DMS114 treated with DMSO at 0.1 percent for 48 hours (cell line): ENCODE measurements at regions not wholly inside any gene's neighbourhood (a gene's known extent, or its start where the extent isn't known, plus 50 kb on each side); places are given as distances from the start of the nearest gene placed in this dataset.
"Not testable (repeated sequence)": the region's sequence is repeated elsewhere in the genome, so short reads cannot be mapped to it uniquely, and the experiment has no call there.

ENCODE experiments used
- DNase-seq: peaks from one replicate; lab custom pipeline; 2025; ENCODE audit not compliant: unreplicated experiment; lab: John Stamatoyannopoulos, UW

DNA sequence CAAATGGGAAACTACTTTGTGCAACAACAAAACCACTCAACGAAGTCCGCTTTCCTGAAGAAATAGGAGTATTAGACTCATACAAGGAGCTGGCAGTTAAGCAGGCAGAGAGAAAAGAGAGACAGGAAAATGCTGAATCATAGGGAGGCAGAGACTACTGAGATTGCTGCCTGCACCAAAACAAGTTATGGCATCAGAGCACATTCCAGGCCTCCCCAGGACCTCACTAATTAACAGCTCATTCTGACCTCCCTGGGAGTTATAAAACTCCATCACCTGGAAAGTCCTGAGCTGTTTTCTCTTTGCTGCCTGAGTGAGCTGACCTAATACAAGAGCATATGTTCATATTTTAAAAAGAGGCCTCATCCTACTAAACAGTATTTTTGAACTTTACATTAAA is 741.0 kb downstream of the MCTP2 start:
- DNase-seq = no peak

DNA sequence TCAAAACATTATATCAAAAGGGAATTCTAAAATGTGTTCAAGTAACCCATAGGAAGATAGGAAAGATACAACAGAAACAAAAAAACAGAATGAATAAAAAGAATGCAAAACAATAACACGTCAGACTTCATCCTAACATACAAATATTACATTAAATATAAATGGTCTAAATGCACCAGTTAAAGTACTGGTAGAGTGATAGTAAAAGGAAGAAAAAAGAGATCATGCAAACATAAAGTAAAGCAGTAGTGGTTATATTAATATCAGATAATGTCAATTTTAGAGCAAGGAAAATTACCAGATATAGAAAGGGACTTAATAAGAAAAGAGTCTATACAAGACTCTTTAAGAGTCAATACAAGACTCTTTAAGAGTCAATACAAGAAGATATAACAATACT is 755.7 kb downstream of the MCTP2 start:
- DNase-seq = no peak

DNA sequence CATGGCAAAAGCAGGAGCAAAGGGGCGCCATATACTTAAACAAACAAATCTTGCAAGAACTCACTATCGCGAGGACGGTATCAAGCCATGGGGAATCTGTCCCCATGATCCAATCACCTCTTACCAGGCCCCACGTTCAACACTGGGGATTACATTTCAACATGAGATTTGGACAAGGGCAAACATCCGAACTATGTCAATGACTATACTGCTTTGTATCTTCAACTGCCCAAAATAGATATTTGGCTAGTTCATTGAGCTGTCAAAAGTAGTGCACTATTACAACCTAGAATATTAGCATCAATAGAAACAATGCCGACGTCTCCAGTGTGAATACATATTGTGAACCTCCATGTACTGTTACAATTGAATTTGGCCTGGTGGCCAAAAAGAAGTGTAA is 760.4 kb downstream of the MCTP2 start:
- no peak for DNase-seq

DNA sequence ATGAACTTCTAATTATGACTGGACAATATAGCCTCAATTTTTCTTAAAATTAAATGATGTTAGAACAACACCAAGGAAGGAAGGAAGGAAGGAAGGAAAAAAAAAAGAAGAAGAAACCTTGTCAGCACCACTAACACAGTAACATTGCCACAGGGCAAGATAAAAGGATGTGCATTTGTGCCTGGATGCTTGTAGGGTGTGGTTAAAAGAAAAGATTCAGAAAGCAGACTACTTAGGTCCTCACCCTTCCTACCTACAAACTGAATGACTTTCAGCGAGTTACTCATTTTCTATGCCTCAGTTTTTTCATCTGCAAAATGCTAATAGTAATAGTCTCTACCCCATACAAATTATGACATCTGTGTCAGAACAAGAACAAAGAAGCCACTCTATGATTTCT is 778.3 kb downstream of the MCTP2 start:
- no peak for DNase-seq

DNA sequence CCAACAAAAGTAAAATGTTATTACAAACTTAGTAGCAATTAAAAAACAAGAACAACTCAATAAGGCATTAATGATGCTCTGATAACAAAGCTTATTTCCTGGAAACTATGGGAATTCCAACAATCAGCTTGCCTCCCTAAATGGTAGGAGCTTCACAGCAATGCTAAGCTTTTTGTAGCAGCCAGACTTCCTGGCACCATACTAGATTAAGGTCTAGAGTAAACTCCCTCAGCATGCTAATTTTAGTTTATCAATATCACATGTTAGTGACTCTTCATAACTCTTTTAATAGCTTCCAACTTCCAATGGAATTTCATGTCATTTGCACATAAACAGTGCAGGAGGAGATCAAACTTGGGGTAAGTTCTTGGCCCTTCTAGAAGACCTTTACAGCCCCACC is 782.0 kb downstream of the MCTP2 start:
- no peak for DNase-seq

DNA sequence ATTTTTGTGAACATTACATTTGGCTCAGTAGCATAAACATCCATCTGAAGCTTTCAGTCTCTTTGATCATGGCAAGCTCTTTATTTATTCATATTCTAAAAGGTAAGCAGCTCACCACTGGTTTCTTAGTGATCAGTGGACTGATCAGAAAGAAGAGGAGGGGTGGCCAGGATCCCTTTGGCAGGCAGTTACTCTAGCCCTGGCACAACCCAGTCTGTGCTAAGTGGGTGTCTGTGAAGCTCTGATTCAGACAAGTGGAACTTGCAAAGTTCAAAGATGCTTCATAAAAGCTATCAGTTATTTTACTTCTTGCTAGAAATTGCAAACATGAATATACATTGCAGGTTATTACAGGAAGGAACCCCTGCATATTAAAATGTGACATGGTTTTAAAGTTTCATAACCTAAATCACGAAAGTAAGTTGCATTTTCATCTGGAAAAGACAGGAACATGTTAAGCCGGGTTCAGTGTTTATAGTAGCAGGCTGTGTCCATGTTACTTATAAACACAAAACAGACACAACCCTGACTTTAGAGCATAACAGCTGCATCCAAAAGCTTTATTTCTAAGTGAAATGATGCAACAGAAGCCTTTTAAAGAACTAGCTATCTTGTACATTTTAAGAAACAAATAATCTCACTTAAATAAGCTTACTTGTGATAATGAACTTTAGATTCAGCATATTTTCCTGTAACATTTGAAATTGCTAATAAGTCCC is 785.3 kb downstream of the MCTP2 start:
- no peak for DNase-seq

DNA sequence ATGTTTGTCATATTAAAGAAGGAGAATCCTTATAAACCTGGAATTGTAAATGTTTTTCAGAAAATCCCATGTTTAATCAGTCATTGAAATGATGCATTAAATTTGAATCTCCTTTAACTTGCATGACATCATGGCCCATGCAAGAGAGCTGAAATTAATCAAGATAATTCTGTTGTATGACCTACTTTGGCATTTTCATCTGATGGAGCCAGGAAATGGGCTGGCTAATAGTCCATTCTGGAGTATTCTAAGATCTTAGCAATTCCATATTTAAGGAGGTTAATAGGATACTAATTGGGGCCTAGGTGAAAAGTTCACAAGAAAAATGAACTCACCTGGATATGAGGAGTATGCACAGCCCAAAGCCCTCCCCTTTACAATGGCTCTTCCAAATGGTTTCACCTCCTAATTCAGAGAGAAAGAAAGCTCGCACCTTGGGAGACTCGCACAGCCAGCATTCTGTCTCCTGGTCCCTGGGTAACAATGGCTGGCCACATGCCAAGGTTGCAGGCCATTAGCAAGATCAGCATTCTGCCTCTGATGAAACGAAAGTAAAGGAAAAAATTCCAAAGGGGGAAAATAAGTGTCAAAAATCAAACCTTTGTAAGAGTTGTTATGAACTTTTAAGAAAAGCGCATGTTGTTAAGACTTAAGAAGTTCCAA is 786.4 kb downstream of the MCTP2 start:
- DNase-seq = no peak

DNA sequence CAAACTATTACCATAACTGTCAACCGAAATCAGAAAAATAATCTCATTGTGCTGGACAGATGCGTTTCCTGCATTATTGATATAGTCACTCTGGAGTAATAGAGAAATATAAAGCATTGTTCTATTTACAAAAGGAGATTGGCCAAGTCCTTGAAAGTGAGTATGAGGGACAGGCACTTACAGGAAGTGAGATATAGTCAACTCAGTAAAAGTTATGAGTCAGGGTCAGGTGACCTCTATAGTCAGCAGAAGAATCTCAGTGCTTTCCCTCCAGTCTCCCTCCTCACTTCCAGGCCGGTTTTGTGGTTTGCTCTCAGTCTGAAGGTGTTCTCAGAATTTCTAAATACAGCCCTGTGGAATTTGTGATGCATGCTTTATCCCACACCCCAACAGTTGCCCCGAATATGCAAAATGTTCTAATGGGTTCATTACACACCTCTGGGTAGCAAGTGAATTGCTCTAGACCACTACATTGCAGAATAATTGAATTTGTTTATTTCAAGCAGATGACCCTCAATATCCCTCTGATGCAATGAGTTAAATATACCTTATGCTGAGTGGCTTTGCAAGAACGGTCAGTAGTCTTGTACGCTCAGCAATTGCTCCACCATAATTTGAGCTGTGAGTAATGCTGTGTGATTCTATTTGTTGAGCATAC is 787.7 kb downstream of the MCTP2 start:
- no peak for DNase-seq

DNA sequence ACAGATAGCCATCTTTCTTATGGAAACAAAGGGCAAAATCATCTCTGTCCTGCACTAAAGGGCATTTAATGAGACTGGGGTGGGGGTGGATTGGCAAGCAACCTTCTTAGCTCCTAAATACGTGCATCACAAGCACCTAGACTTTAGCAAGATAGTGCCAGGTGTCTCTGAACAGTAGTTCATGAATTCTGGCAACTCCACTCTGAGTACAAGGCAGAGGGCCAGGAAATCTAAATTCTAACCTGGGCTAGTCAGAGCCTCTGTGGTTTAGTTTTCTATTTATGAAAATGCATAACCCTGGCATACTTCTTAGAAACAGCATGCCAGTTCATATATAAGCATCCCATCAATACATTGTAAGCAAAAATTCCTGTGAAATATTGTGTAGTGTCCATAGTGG is 788.5 kb downstream of the MCTP2 start:
- no peak for DNase-seq

DNA sequence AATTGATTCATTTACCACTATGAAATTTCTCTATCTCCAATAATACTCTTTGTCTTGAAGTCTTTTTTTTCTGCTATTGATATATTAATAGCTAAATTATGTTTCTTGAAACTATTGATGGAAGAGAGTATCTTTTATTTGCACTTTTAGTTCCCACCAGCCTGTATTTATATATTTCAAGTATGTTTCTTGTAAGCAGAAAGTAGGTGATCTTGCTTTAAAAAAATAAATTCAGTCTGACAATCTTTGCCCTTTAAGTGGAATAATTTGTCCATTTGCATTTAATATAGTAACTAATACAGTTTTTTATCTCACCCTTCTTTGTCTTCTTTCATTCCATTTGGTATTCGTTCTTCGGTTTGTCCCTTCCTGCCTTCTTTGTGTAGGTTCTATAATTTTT is 790.5 kb downstream of the MCTP2 start:
- no peak for DNase-seq

DNA sequence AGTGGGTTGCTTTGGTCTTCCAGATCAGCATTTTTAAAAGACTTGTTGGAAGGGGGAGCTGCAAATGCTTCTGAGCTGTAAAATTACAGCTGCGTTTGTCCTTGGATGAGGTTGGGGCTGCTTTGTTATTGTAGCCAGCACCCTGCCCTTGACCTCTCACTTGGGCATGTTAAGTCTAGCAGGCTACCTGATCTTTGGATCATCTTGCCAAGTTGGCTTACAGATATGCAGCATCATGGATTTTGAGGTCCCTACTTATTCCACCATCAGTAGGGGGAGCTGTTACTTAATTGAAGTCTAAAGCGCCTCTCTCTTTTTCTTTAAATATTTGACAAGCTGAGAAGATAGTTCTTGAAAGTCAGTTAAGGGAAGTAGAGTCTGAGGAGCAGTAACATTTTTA is 793.0 kb downstream of the MCTP2 start:
- DNase-seq = peak; percentile 25

DNA sequence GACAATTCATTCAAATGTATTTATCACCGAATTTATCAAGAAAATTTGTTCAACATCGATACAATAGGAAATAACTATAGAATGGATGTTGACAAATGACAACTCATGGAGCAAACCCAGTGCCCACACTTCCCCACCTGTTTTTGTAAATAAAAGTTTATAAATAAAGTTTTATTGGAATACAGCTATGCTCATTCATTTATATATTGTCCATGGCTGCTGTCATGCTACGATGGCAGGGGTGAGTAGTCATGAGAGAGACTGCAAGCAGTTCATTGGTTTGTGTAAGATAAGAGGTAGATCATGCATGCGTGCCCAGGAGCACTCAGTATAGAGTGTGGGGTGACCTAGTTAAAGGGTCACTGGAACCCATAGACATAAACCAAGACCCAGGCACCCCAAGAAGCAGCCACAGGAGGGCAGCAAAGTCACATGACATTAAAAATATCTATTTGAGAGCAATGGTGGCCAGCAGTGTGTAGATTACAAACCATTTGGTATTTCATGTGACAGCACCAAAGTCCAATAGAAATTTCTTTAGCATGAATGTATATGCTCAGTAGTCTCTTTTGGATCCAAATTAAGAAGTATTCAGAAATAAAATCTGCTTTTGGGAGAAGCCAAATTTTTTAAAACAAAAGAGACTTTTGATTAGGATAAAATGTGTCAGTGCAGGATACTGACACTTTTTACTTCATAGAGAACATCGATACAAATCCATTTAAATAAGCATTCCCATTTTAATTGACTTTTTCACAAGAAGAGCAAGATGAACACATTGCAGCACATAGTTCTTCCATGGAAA is 794.8 kb downstream of the MCTP2 start:
- DNase-seq = peak; percentile 54

DNA sequence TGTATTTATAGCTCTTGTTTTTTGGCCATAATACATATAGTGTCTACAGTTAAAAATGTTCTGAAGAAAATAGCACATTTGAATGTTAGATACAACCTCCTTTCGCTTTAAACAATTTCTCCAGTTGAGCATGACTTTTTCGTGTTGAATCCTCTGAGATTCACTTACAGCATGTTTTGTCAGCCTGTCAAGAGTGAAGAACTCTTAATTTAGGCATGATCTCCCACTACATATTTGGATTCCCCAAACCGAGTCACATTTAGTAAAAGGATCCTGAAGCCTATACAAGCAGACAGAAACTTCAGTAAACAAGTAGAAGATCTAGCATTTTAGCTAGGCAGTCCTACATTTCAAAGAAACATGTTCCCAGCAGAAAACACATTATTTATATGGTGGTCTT is 796.6 kb downstream of the MCTP2 start:
- DNase-seq = no peak

DNA sequence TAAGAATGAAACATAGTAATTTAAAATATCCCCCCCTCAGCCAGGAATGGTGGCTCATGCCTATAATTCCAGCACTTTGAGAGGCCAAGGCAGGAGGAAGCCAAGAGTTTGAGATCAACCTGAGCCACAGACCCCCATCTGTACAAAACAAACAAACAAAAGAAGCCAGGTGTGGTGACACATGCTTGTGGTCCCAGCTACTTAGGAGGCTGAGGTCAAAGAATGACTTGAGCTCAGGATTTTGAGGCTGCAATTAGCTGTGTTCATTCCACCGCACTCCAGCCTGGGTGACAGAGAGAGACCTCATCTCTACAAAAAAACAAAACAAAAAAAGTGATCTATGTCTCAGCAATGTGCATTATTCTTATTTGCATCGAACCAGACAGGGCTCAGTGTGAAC is 800.8 kb downstream of the MCTP2 start:
- DNase-seq = no peak

DNA sequence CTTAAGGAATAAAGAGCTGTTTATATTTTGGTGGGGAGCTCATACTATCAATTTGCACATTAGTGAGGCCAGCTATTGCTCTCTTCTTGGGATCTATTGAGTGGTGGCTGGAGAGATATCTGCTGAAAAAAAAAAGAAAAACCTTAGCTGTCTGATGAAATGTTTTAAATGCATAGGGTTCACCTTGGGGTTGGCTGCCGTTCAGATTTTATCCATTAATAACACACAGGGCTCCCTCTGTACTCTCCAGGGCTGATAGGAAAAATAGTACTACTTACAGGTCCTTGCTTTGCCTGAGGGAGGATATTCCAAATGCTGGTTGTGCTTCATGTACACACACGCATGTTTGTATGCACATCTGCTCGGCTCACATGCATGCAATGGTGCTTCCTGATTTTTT is 803.7 kb downstream of the MCTP2 start:
- no peak for DNase-seq

DNA sequence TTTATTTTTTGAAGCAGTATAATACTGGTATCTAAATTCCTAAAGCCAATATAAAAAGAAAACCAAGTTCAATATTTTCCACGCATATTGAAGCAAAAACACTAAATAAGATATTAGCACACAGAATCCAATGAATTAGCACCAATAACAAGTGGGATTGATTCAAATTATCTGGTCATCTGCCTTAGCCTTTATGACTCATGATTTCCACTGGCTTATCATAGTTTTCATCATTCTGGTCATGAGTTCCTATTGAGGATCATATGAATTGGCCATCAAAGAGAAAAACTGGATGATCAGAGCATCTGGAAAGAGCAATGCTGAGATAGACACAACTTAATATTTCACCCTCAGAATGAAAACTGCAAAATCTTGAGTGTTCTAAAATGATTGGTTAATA is 809.9 kb downstream of the MCTP2 start:
- no peak for DNase-seq

DNA sequence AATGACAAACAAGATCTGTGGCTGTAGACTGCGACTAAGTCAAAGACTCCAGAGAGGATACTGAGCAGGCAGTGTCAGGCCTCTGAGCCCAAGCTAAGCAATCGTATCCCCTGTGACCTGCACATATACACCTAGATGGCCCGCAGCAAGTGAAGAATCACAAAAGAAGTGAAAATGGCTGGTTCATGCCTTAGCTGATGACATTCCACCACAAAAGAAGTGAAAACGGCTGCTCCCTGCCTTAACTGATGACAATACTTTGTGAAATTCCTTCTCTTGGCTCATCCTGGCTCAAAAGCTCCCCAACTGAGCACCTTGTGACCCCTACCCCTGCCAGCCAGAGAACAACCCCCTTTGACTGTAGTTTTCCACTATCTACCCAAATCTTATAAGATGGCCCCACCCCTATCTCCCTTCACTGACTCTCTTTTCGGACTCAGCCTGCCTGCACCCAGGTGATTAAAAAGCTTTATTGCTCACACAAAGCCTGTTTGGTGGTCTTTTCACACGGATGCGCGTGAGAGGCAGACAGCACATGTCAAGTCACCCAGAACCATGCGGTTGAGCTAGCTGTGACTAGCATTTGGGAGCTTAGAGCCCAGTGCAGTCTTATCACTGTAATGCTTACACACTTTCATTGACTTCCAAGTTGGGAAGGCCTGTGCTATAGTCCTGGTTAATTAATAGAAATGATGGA is 812.0 kb downstream of the MCTP2 start:
- not testable (repeated sequence) for DNase-seq

DNA sequence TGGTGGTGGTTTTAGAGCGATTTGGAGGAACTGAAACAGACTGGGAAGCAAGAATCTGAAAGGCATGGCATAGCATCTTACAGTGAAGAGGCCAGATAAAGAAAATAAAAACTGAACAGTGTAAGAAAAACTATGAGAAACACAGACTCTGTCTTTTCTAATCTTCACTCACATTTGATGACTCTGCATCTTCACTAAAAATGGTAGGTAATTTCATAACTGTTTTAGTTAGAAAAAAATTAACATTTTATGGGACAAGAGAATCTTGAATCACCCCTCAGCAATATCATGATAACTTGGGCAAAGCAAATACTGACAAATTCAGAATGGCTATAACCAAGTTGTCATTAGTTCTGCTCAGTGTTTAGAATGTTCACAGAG is 812.6 kb downstream of the MCTP2 start:
- no peak for DNase-seq

DNA sequence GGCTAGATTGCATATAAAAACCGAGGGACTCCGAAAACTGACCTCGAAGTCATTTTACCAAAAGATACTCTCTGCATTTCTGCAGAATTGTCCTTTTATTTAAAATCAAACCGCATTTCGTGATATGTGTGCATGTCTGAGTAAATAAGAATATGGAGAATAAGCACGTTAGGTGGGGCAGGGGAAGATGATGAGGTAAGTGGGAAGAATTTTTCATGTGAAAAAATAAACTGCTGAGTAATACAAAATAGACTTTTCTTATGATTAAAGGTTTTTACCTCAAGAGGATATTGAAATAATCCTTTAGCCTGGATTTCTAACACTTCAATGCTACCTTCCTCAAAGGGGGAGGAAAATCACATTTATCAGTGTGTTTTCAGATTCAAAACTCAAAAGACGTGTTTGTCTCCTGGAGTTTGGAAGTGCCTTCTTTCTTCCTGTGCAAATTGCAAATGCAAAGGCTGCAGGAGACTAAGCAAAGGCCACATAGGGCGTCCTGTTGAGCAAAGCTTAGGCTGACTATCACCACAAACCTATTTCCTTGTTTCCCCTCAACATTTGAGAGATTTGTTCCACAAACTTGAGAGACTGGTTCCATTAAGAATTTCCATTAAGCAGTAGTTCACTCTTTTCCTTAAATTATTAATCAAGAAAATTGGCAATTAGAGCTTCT is 813.5 kb downstream of the MCTP2 start:
- no peak for DNase-seq

DNA sequence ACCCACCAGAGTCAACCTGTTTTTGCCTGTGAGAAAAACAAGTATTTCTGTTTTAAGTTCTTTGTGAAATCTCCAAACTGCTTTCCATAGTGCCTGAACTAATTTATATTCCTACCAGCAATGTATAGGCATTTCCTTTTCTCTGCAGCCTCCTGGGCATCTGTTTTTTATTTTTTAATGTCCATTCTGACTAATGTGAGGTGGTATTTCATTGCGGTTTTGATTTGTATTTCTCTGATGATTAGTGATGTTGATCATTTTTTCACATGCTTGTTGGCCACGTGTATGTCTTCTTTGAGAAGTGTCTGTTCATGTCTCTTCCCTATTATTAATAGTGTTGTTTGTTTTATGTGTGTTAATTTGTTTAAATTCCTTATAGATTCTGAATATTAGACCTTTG is 820.5 kb downstream of the MCTP2 start:
- DNase-seq = no peak
